CD4-positive, CD25-positive, alpha-beta regulatory T cell (primary cell): ENCODE measurements at regions not wholly inside any gene's neighbourhood (a gene's known extent, or its start where the extent isn't known, plus 50 kb on each side); places are given as distances from the start of the nearest gene placed in this dataset.

Experiments used
- ATAC-seq, 2 donors: fragments of 150-1000 bp; cut with Tn5 transposase; one replicate each; pipeline ENCODE4 v1.10.0; 2021; ENCODE audit warnings: low read depth in 2 of 2, moderate number of reproducible peaks in 2 of 2, moderate library complexity in 1 of 2
- DNase-seq, 3 donors: peaks; one replicate each; pipeline versions ENCODE4 v3.0.0 to v3.0.0-alpha.2; 2012 to 2022; ENCODE audit warnings: mixed read lengths in 1 of 3
- H3K27ac ChIP-seq: one replicate; pipeline ENCODE4 v1.7.0; 2013; ENCODE audit warnings: mild to moderate bottlenecking, low read length; ENCODE audit not compliant: insufficient read depth, poor library complexity, severe bottlenecking
- H3K27me3 ChIP-seq: one replicate; pipeline ENCODE4 v1.7.0; 2013; ENCODE audit warnings: low read length; ENCODE audit not compliant: control insufficient read depth, insufficient read depth
- H3K36me3 ChIP-seq: one replicate; pipeline ENCODE4 v1.7.0; 2013; ENCODE audit warnings: mild to moderate bottlenecking, low read length, moderate library complexity; ENCODE audit not compliant: control insufficient read depth, insufficient read depth
- H3K4me1 ChIP-seq: 2 replicates; pipeline ENCODE4 v1.7.0; 2013; ENCODE audit warnings: mild to moderate bottlenecking, low read length; ENCODE audit not compliant: insufficient read depth, control insufficient read depth, poor library complexity, severe bottlenecking
- H3K4me3 ChIP-seq: one replicate; pipeline ENCODE4 v1.7.0; 2013; ENCODE audit warnings: low read depth, mild to moderate bottlenecking, low read length, moderate library complexity
- H3K9me3 ChIP-seq, 2 experiments: 1 replicate in 1 of 2; 2 replicates in 1 of 2; pipeline ENCODE4 v1.7.0; 2013; ENCODE audit warnings: low read length in 2 of 2, mild to moderate bottlenecking in 1 of 2, moderate library complexity in 1 of 2; ENCODE audit not compliant: control insufficient read depth in 2 of 2
- H3K27ac Mint-ChIP-seq, 3 donors: one replicate each; pipeline ENCODE4 v1.8.0; 2020 to 2022; ENCODE audit warnings: mild to moderate bottlenecking in 3 of 3, mixed read lengths in 3 of 3, moderate library complexity in 2 of 3
- H3K27me3 Mint-ChIP-seq: one replicate; pipeline ENCODE4 v1.8.0; 2022; ENCODE audit warnings: mild to moderate bottlenecking, mixed read lengths
- H3K36me3 Mint-ChIP-seq: one replicate; pipeline ENCODE4 v1.8.0; 2020; ENCODE audit warnings: mixed read lengths
- H3K4me1 Mint-ChIP-seq, 4 donors: one replicate each; pipeline ENCODE4 v1.8.0; 2020 to 2022; ENCODE audit warnings: mixed read lengths in 4 of 4, mild to moderate bottlenecking in 1 of 4
- H3K4me3 Mint-ChIP-seq, 4 donors: one replicate each; pipeline ENCODE4 v1.8.0; 2020 to 2022; ENCODE audit warnings: mild to moderate bottlenecking in 4 of 4, mixed read lengths in 4 of 4, moderate library complexity in 3 of 4
- H3K9me3 Mint-ChIP-seq, 7 donors: one replicate each; pipeline ENCODE4 v1.8.0; 2020 to 2022; ENCODE audit warnings: mixed read lengths in 7 of 7, mild to moderate bottlenecking in 3 of 7, moderate library complexity in 2 of 7

DNA sequence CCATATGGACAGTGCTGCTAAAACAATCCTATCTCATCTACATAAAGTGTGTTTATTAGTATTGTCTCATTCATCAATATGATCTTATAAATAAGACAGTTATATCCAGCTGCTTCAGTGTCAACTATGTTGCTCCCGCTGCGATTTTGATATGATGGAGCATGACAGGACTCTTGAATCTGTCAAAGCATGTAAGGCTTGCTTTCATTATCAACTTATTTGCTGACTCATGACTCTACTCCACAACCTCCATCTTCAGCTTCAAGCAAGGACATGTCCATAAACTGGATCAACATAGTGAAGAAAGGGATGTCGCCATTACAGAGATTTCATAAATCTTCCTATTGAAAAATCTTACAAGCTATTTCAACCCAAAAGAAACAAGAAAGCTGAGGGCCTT is 2812.6 kb downstream of the PCDH9 start:
- Histone ChIP-seq H3K36me3 (no peaks in the 10 kb centered on the region), H3K4me1 (no peaks in the 10 kb centered on the region), H3K27me3 (no peaks in the 10 kb centered on the region), H3K9me3 (peaks cover 2 to 11% of the 10 kb centered on the region in 2 experiments), H3K27ac (no peak overlapping the region), H3K4me3 (no peak overlapping the region)
- no peak overlapping the region for H3K4me3 Mint-ChIP-seq
- no peak for DNase-seq
- H3K27me3 Mint-ChIP-seq, result no peaks in the 10 kb centered on the region
- no peaks in the 10 kb centered on the region for H3K4me1 Mint-ChIP-seq
- H3K9me3 Mint-ChIP-seq, result peaks cover 0 to 19% (median 4%) of the 10 kb centered on the region in 7 donors
- ATAC-seq, result no peak
- H3K27ac Mint-ChIP-seq, result no peak overlapping the region
- no peaks in the 10 kb centered on the region for H3K36me3 Mint-ChIP-seq

DNA sequence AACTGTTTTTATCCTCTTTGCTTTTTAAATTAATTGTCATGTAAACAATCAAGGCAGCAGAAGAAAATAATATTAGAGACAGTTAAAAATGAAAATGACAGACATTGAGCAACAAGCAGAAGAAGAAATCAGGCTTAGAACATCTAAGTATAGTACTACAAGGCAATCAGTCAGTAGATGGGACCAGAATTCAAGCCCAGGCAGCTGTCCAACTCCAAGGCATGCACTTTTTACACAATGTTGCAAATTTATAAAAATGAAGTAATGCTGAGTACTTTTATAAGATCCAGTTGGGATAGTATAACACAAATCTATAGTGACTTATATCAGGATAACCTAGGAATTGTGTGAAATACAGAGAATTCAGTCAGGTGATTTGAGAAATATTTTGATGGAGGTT is 2815.8 kb downstream of the PCDH9 start:
- no peak overlapping the region for H3K27ac ChIP-seq
- H3K4me3 Mint-ChIP-seq, result no peak overlapping the region
- no peaks in the 10 kb centered on the region for H3K4me1 ChIP-seq
- no peak overlapping the region for H3K4me3 ChIP-seq
- peaks cover 0 to 11% of the 10 kb centered on the region in 2 experiments for H3K9me3 ChIP-seq
- peaks cover 0 to 19% (median 5%) of the 10 kb centered on the region in 7 donors for H3K9me3 Mint-ChIP-seq
- H3K36me3 Mint-ChIP-seq, result no peaks in the 10 kb centered on the region
- H3K27me3 ChIP-seq, result no peaks in the 10 kb centered on the region
- no peak for ATAC-seq
- no peak overlapping the region for H3K27ac Mint-ChIP-seq
- no peaks in the 10 kb centered on the region for H3K36me3 ChIP-seq
- no peaks in the 10 kb centered on the region for H3K27me3 Mint-ChIP-seq
- no peaks in the 10 kb centered on the region for H3K4me1 Mint-ChIP-seq
- no peak for DNase-seq

DNA sequence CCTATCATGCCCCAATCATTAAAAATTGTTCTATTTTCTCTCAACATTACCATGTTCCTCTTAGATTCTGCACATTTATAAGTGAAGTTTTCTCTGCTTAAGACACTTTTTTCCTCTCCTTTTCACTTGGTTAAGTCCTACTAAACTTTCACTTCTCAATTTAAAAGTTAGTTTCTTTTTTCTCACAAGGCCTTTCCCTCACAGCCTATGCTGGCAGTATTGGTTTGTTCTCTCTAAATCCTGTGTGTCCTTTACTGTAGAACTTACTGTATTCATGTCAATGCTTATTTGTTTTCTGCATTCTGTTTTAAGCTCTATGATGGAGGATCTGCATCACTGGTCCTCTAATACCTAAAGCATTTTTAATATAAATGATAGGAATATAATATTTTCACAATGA is 2816.6 kb downstream of the PCDH9 start:
- Mint-ChIP-seq H3K27ac (no peak overlapping the region), H3K4me1 (no peaks in the 10 kb centered on the region), H3K27me3 (no peaks in the 10 kb centered on the region), H3K9me3 (peaks cover 0 to 19% (median 6%) of the 10 kb centered on the region in 7 donors), H3K4me3 (no peak overlapping the region), H3K36me3 (no peaks in the 10 kb centered on the region)
- no peaks in the 10 kb centered on the region for H3K4me1 ChIP-seq
- H3K9me3 ChIP-seq, result peaks cover 0 to 11% of the 10 kb centered on the region in 2 experiments
- ATAC-seq (no peak), DNase-seq (no peak)
- no peak overlapping the region for H3K4me3 ChIP-seq
- no peaks in the 10 kb centered on the region for H3K36me3 ChIP-seq
- H3K27ac ChIP-seq, result no peak overlapping the region
- H3K27me3 ChIP-seq, result no peaks in the 10 kb centered on the region

GRCh38 chr13:64410276-64411053 is 2819.7 kb downstream of the PCDH9 start:
- Mint-ChIP-seq H3K9me3 (peaks cover 3 to 26% (median 14%) of the 10 kb centered on the region in 7 donors), H3K27ac (no peak overlapping the region), H3K4me3 (no peak overlapping the region), H3K36me3 (no peaks in the 10 kb centered on the region), H3K4me1 (no peaks in the 10 kb centered on the region), H3K27me3 (no peaks in the 10 kb centered on the region)
- no peak overlapping the region for H3K27ac ChIP-seq
- DNase-seq, result no peak
- H3K27me3 ChIP-seq, result no peaks in the 10 kb centered on the region
- no peaks in the 10 kb centered on the region for H3K36me3 ChIP-seq
- H3K4me1 ChIP-seq, result no peaks in the 10 kb centered on the region
- H3K4me3 ChIP-seq, result no peak overlapping the region
- ATAC-seq, result no peak
- H3K9me3 ChIP-seq, result peaks cover 0 to 11% of the 10 kb centered on the region in 2 experiments

DNA sequence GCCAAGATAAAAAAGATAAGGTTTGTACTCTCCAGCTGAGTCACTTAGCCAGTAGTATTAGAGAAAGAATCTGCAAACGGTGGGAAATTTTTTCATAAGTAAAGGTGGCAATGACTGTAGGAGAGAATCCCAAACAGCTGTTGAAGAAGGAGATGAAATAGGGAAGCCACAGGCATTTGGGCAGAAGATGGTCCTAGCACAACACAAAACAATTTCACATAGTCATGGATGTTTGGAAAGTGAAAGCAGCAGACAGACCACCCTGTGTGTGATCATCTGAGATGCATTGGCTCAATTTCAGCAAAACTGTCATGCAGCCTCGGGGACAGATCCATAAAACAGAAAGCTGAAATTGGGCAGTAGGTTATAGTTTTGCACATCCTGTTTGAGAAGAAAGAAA is 2832.4 kb downstream of the PCDH9 start:
- no peak for DNase-seq
- Mint-ChIP-seq H3K4me3 (no peak overlapping the region), H3K36me3 (no peaks in the 10 kb centered on the region), H3K4me1 (no peaks in the 10 kb centered on the region), H3K27me3 (no peaks in the 10 kb centered on the region), H3K9me3 (peaks cover 2 to 23% (median 5%) of the 10 kb centered on the region in 7 donors), H3K27ac (no peak overlapping the region)
- no peak for ATAC-seq
- H3K9me3 ChIP-seq, result no peaks in the 10 kb centered on the region
- no peak overlapping the region for H3K4me3 ChIP-seq
- H3K4me1 ChIP-seq, result no peaks in the 10 kb centered on the region
- no peaks in the 10 kb centered on the region for H3K27me3 ChIP-seq
- H3K27ac ChIP-seq, result no peak overlapping the region
- no peaks in the 10 kb centered on the region for H3K36me3 ChIP-seq

DNA sequence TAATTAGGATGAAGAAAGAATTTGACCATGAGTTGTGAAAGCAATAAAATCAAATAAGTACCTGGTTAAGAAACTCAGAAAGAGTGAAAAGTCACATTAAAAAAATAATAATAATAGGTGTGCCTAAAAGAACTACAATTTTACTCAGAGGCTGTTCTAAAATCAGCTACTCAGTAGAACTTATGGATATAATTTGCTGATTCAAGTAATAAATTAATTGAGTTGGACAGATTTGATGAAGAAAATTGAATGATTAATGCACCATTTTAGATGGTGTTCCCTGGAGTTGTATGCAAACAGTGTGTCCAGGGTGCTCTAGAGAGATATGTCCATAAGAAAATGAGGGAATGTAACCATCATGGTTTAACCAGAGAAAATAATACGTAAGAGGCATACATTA is 2852.5 kb downstream of the PCDH9 start:
- no peak overlapping the region for H3K27ac ChIP-seq
- ATAC-seq, result no peak
- no peaks in the 10 kb centered on the region for H3K27me3 Mint-ChIP-seq
- no peak for DNase-seq
- H3K9me3 Mint-ChIP-seq, result peaks cover 2 to 43% (median 16%) of the 10 kb centered on the region in 7 donors
- peaks cover 6 to 13% of the 10 kb centered on the region in 2 experiments for H3K9me3 ChIP-seq
- no peaks in the 10 kb centered on the region for H3K27me3 ChIP-seq
- H3K4me1 Mint-ChIP-seq, result no peaks in the 10 kb centered on the region
- no peaks in the 10 kb centered on the region for H3K36me3 ChIP-seq
- no peak overlapping the region for H3K4me3 Mint-ChIP-seq
- H3K4me3 ChIP-seq, result no peak overlapping the region
- no peaks in the 10 kb centered on the region for H3K4me1 ChIP-seq
- H3K27ac Mint-ChIP-seq, result no peak overlapping the region
- H3K36me3 Mint-ChIP-seq, result peaks cover 3% of the 10 kb centered on the region

GRCh38 chr13:64371461-64371860 is 2858.7 kb downstream of the PCDH9 start:
- H3K27ac Mint-ChIP-seq, result no peak overlapping the region
- H3K4me1 Mint-ChIP-seq, result no peaks in the 10 kb centered on the region
- DNase-seq (no peak), ATAC-seq (no peak)
- no peak overlapping the region for H3K4me3 Mint-ChIP-seq
- Histone ChIP-seq H3K4me1 (no peaks in the 10 kb centered on the region), H3K27me3 (no peaks in the 10 kb centered on the region), H3K27ac (no peak overlapping the region), H3K4me3 (no peak overlapping the region), H3K36me3 (no peaks in the 10 kb centered on the region), H3K9me3 (peaks cover 9 to 31% of the 10 kb centered on the region in 2 experiments)
- peaks cover 3% of the 10 kb centered on the region for H3K36me3 Mint-ChIP-seq
- H3K9me3 Mint-ChIP-seq, result peaks cover 8 to 40% (median 20%) of the 10 kb centered on the region in 7 donors
- no peaks in the 10 kb centered on the region for H3K27me3 Mint-ChIP-seq

GRCh38 chr13:64371045-64371444 is 2859.1 kb downstream of the PCDH9 start:
- H3K9me3 Mint-ChIP-seq, result peaks cover 8 to 42% (median 18%) of the 10 kb centered on the region in 7 donors
- no peak overlapping the region for H3K4me3 Mint-ChIP-seq
- Histone ChIP-seq H3K27ac (no peak overlapping the region), H3K4me3 (no peak overlapping the region), H3K27me3 (no peaks in the 10 kb centered on the region), H3K36me3 (no peaks in the 10 kb centered on the region), H3K9me3 (peaks cover 9 to 31% of the 10 kb centered on the region in 2 experiments), H3K4me1 (no peaks in the 10 kb centered on the region)
- no peaks in the 10 kb centered on the region for H3K27me3 Mint-ChIP-seq
- no peak overlapping the region for H3K27ac Mint-ChIP-seq
- DNase-seq (no peak), ATAC-seq (no peak)
- H3K4me1 Mint-ChIP-seq, result no peaks in the 10 kb centered on the region
- H3K36me3 Mint-ChIP-seq, result peaks cover 3% of the 10 kb centered on the region
